Activated B cell treated with CpG ODN at 0.5 μM for 24 hours (primary cell): ENCODE measurements at regions not wholly inside any gene's neighbourhood (a gene's known extent, or its start where the extent isn't known, plus 50 kb on each side); places are given as distances from the start of the nearest gene placed in this dataset.

Experiments used
- ATAC-seq: fragments of 200-7000 bp; cut with Tn5 transposase; one replicate; pipeline ENCODE4 v1.10.0; 2021; ENCODE audit warnings: low read depth, mild to moderate bottlenecking, moderate library complexity
- CTCF ChIA-PET: fragments of 350-600 bp; sonication (Branson Sonifier 250); formaldehyde crosslinking; loops from one replicate; lab custom pipeline; 2021; ENCODE audit warnings: antibody characterized with exemption; lab: Charles Lee
- POLR2A ChIA-PET: fragments of 350-600 bp; sonication (Branson Sonifier 250); formaldehyde crosslinking; loops from one replicate; lab custom pipeline; 2021; ENCODE audit warnings: antibody characterized with exemption; lab: Charles Lee
- DNase-seq: peaks from one replicate; pipeline ENCODE4 v3.0.0; 2022
- H3K27ac Mint-ChIP-seq: one replicate; pipeline ENCODE4 v1.8.0; 2020; ENCODE audit warnings: mixed read lengths
- H3K27me3 Mint-ChIP-seq: one replicate; pipeline ENCODE4 v1.8.0; 2021; ENCODE audit warnings: mixed read lengths
- H3K36me3 Mint-ChIP-seq: one replicate; pipeline ENCODE4 v1.8.0; 2021; ENCODE audit warnings: low read depth, mixed read lengths
- H3K4me1 Mint-ChIP-seq: one replicate; pipeline ENCODE4 v1.8.0; 2021; ENCODE audit warnings: mixed read lengths
- H3K4me3 Mint-ChIP-seq: one replicate; pipeline ENCODE4 v1.8.0; 2020; ENCODE audit warnings: mild to moderate bottlenecking, mixed read lengths
- H3K9me3 Mint-ChIP-seq: one replicate; pipeline ENCODE4 v1.8.0; 2020; ENCODE audit warnings: mixed read lengths
- CTCF ChIP-seq: fragments of 200-600 bp; IDR thresholded peaks from one replicate; pipeline ENCODE4 v1.8.0; 2022; ENCODE audit warnings: antibody characterized with exemption, mild to moderate bottlenecking
- intact Hi-C: fragments of 100-400 bp; cut with micrococcal nuclease; formaldehyde crosslinking; loops from one replicate; pipeline ENCODE4 v1.15.1; 2024

GRCh38 chr12:92012691-92013090 is 133.0 kb downstream of the BTG1 start:
- Mint-ChIP-seq H3K27ac (no peak overlapping the region), H3K36me3 (no peaks in the 10 kb centered on the region), H3K9me3 (no peaks in the 10 kb centered on the region), H3K4me1 (peaks cover 4% of the 10 kb centered on the region), H3K4me3 (no peak overlapping the region), H3K27me3 (no peaks in the 10 kb centered on the region)
- intact Hi-C loops, result no loop called here
- POLR2A ChIA-PET, result no interaction called here
- TF ChIP-seq CTCF, result no peak
- no peak for ATAC-seq
- DNase-seq, result no peak
- CTCF ChIA-PET, result no interaction called here

- ChIA-PET CTCF (no interaction called here), POLR2A (interaction anchor here (0.6 to 1.0 kb wide), 2 partner anchors 133 to 569 kb away, joined by 6 read pairs; no protein-coding TSS in a partner anchor)
- Mint-ChIP-seq H3K4me1 (peaks cover 4% of the 10 kb centered on the region), H3K4me3 (no peak overlapping the region), H3K36me3 (no peaks in the 10 kb centered on the region), H3K27ac (no peak overlapping the region), H3K27me3 (no peaks in the 10 kb centered on the region), H3K9me3 (no peaks in the 10 kb centered on the region)
- no peak for ATAC-seq
- DNase-seq, result no peak
- no peak for TF ChIP-seq CTCF
- intact Hi-C loops, result no loop called here
These were observed 134.6 kb downstream of the BTG1 start for GRCh38 chr12:92010853-92011701.

DNA sequence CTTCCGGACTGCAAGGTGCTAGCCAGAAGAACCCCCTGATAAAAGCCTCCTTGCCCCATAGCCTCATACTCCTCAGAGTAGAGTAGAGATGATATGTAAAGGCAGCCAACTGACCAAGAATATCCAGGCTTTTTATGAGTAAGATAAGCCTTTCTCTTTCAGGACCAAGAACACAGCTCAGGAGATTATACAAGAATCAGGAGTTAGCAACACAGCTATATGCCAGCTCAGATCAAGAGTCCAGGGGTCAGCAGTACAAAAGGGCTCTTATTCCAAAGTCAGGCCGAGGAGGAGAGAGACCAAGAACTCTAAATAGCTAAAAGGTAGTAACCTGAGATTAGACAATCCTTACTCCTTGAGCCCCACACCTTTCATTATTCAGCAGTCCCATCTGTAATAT is 135.3 kb downstream of the BTG1 start:
- H3K27me3 Mint-ChIP-seq, result no peaks in the 10 kb centered on the region
- CTCF ChIA-PET, result interaction anchor here (2.1 kb wide), 1 partner anchor 560 kb away, joined by 6 read pairs; no protein-coding TSS in a partner anchor
- DNase-seq (no peak), ATAC-seq (no peak)
- POLR2A ChIA-PET, result interaction anchor here (0.6 to 0.7 kb wide), 2 partner anchors 514 to 570 kb away, joined by 3 to 6 read pairs; no protein-coding TSS in a partner anchor
- H3K4me3 Mint-ChIP-seq, result no peak overlapping the region
- intact Hi-C loops, result no loop called here
- H3K27ac Mint-ChIP-seq, result no peak overlapping the region
- H3K9me3 Mint-ChIP-seq, result no peaks in the 10 kb centered on the region
- H3K36me3 Mint-ChIP-seq, result no peaks in the 10 kb centered on the region
- no peak for TF ChIP-seq CTCF
- H3K4me1 Mint-ChIP-seq, result peaks cover 4% of the 10 kb centered on the region

GRCh38 chr12:92008345-92008744 is 137.3 kb downstream of the BTG1 start:
- intact Hi-C loops, result loop anchor here (5.0 kb wide), 1 partner anchor 134 kb away; no protein-coding TSS in a partner anchor
- H3K36me3 Mint-ChIP-seq, result no peaks in the 10 kb centered on the region
- no peak overlapping the region for H3K4me3 Mint-ChIP-seq
- peaks cover 4% of the 10 kb centered on the region for H3K4me1 Mint-ChIP-seq
- DNase-seq (no peak), ATAC-seq (no peak)
- CTCF ChIA-PET, result interaction anchor here (1.2 to 2.1 kb wide), 2 partner anchors 23 to 562 kb away, joined by 3 to 6 read pairs; no protein-coding TSS in a partner anchor
- H3K9me3 Mint-ChIP-seq, result no peaks in the 10 kb centered on the region
- POLR2A ChIA-PET, result no interaction called here
- TF ChIP-seq CTCF, result no peak
- H3K27me3 Mint-ChIP-seq, result no peaks in the 10 kb centered on the region
- H3K27ac Mint-ChIP-seq, result no peak overlapping the region

DNA sequence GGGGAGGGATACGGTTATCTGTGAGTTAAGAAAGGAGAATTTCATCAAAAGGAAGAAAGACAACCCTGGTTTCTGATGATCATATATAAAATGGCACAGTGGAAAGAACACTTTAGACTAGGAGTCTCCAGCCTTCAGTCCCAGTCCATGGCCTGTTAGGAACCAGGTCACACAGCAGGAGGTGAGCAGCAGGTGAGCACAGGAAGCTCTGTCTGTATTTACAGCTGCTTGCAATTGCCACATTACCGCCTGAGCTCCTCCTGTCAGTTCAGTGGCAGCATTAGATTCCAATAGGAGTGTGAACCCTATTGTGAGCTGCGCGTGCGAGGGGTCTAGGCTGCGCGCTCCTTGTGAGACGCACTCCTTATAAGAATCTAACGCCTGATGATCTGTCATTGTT is 137.9 kb downstream of the BTG1 start:
- DNase-seq, result no peak
- ChIA-PET CTCF (no interaction called here), POLR2A (interaction anchor here (0.6 to 1.1 kb wide), 2 partner anchors 8 to 138 kb away, joined by 3 to 4 read pairs; partner anchors contain the start of gene BTG1)
- Mint-ChIP-seq H3K36me3 (no peaks in the 10 kb centered on the region), H3K27me3 (no peaks in the 10 kb centered on the region), H3K27ac (no peak overlapping the region), H3K4me1 (peaks cover 4% of the 10 kb centered on the region), H3K9me3 (no peaks in the 10 kb centered on the region), H3K4me3 (no peak overlapping the region)
- no peak for ATAC-seq
- TF ChIP-seq CTCF, result no peak
- intact Hi-C loops, result loop anchor here (5.0 kb wide), 1 partner anchor 135 kb away; no protein-coding TSS in a partner anchor
